ENCODE measurements at regions not wholly inside any gene's neighbourhood (a gene's known extent, or its start where the extent isn't known, plus 50 kb on each side); places are given as distances from the start of the nearest gene placed in this dataset.

DNA sequence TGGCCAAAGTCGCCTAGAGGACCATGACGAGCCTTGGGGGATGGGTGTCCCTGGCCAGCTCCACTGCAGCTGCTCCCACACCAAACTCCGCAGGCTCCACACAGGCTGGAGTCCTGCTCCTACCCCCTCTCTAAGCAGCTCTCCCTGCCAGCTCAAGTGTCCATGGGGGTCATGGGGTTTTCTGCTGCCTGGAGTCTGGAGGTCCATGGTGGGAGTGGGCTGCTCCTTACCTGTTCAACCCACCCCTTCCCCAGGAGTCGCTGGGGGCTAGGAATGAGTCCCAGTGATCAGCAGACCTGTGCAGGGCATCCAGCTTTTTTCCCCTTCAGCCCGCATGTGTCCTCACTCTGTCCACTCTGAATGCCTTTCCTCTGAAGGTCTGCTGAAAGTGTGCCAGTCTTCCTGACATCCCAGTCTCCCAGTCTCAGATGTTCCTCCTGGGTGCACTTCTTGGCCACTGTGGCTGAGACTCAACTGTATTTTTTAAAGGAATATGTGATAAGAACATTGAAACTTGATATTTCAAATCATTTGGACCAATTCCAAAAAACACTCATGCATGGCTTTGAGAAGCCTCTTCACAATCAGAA is 261.3 kb upstream of the ANKH start:
- intact Hi-C loops (cut with micrococcal nuclease) (no loop called here), dilution Hi-C loops (cut with HindIII; ENCODE audit: low sequenced_read_pairs, unreplicated experiment) (no loop called here), in situ Hi-C loops (cut with MboI; ENCODE audit: low sequenced_read_pairs) (no loop called here)
- POLR2A ChIA-PET (ENCODE audit: unreplicated experiment), result no interaction called here
- no peaks in the 10 kb centered on the region for H3K36me3 ChIP-seq (ENCODE audit: control insufficient read depth, insufficient read depth, low read length)
- H3K18ac ChIP-seq (ENCODE audit: low read depth, low read length), result no peak overlapping the region
- H2BK5ac ChIP-seq (ENCODE audit: low read depth, low read length, poor library complexity, severe bottlenecking), result no peak overlapping the region
- no peak overlapping the region for H2BK15ac ChIP-seq (ENCODE audit: low read depth, low read length)
- no peak for DNase-seq
- H3K9me1 ChIP-seq (ENCODE audit: insufficient read depth, low read length), result no peaks in the 10 kb centered on the region
- no peaks in the 10 kb centered on the region for H3K9me3 ChIP-seq (ENCODE audit: control insufficient read depth, insufficient read depth, low read length)
- H3K79me1 ChIP-seq (ENCODE audit: low read depth in 1 of 2, low read length in 2 of 2), result no peaks in the 10 kb centered on the region
- H2BK120ac ChIP-seq (ENCODE audit: low read depth, low read length), result no peak overlapping the region
- H3K56ac ChIP-seq (ENCODE audit: extremely low read depth, insufficient read depth, low read length), result no peak overlapping the region
- no peak overlapping the region for H3K4me3 ChIP-seq (ENCODE audit: insufficient read depth, low read depth, low read length)
- no peaks in the 10 kb centered on the region for H3K4me1 ChIP-seq (ENCODE audit: control insufficient read depth, insufficient read depth, low read length)
- no peak overlapping the region for H4K8ac ChIP-seq (ENCODE audit: low read depth in 2 of 2, low read length in 2 of 2)
- no peak for ATAC-seq (ENCODE audit: low read depth)
- no CpG with 5 or more reads among the region's 5 CpGs for WGBS, 2 experiments (ENCODE audit: extremely low coverage in 2 of 2, insufficient read length in 1 of 2)
- TF ChIP-seq CHD1 (IDR thresholded peaks at IDR 0.05; ENCODE audit: low read depth, low read length) (no peak), BHLHE40 (IDR thresholded peaks at IDR 0.05; ENCODE audit: low read depth, low read length) (no peak), MAFK (IDR thresholded peaks at IDR 0.05; ENCODE audit: low read depth, low read length) (no peak), FOS (IDR thresholded peaks at IDR 0.05; ENCODE audit: low read depth, low read length) (no peak), MAZ (IDR thresholded peaks at IDR 0.05; ENCODE audit: borderline replicate concordance, low read depth, low read length) (no peak), RCOR1 (IDR thresholded peaks at IDR 0.05; ENCODE audit: insufficient replicate concordance, low read length) (no peak), RAD21 (IDR thresholded peaks at IDR 0.05; ENCODE audit: low read length) (no peak), USF2 (IDR thresholded peaks at IDR 0.05; ENCODE audit: low read depth, low read length) (no peak), POLR2A (IDR thresholded peaks at IDR 0.05; ENCODE audit: low read depth, low read length) (no peak), RFX5 (IDR thresholded peaks at IDR 0.05; ENCODE audit: low read depth, low read length) (no peak), CEBPB (IDR thresholded peaks at IDR 0.05; ENCODE audit: low read depth, low read length) (no peak), MXI1 (IDR thresholded peaks at IDR 0.05; ENCODE audit: borderline replicate concordance, low read depth, low read length) (no peak), SMC3 (IDR thresholded peaks at IDR 0.05; ENCODE audit: low read depth, low read length) (no peak)
- TF ChIP-seq, protein P1, sequence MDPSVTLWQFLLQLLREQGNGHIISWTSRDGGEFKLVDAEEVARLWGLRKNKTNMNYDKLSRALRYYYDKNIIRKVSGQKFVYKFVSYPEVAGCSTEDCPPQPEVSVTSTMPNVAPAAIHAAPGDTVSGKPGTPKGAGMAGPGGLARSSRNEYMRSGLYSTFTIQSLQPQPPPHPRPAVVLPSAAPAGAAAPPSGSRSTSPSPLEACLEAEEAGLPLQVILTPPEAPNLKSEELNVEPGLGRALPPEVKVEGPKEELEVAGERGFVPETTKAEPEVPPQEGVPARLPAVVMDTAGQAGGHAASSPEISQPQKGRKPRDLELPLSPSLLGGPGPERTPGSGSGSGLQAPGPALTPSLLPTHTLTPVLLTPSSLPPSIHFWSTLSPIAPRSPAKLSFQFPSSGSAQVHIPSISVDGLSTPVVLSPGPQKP (IDR thresholded peaks at IDR 0.05; ENCODE audit: borderline replicate concordance, low read depth, low read length), result no peak
- TF ChIP-seq, protein P2, sequence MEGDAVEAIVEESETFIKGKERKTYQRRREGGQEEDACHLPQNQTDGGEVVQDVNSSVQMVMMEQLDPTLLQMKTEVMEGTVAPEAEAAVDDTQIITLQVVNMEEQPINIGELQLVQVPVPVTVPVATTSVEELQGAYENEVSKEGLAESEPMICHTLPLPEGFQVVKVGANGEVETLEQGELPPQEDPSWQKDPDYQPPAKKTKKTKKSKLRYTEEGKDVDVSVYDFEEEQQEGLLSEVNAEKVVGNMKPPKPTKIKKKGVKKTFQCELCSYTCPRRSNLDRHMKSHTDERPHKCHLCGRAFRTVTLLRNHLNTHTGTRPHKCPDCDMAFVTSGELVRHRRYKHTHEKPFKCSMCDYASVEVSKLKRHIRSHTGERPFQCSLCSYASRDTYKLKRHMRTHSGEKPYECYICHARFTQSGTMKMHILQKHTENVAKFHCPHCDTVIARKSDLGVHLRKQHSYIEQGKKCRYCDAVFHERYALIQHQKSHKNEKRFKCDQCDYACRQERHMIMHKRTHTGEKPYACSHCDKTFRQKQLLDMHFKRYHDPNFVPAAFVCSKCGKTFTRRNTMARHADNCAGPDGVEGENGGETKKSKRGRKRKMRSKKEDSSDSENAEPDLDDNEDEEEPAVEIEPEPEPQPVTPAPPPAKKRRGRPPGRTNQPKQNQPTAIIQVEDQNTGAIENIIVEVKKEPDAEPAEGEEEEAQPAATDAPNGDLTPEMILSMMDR (conservative IDR thresholded peaks at IDR 0.05; ENCODE audit: low read depth, low read length), result no peak
- H2BK20ac ChIP-seq (ENCODE audit: low read depth, low read length), result no peak overlapping the region
- no peak overlapping the region for H4K91ac ChIP-seq (ENCODE audit: insufficient read depth, low read depth, low read length)
- H2AK5ac ChIP-seq (ENCODE audit: low read depth, low read length), result no peak overlapping the region
- peaks cover 2% of the 10 kb centered on the region; the same call in 1 of the 2 replicates for H3K27me3 ChIP-seq (ENCODE audit: control insufficient read depth, insufficient read depth, low read length)
- no peak overlapping the region for H3K9ac ChIP-seq (ENCODE audit: low read depth, low read length)
- H3K27ac ChIP-seq (ENCODE audit: insufficient read depth, low read length), result no peak overlapping the region
- H2AFZ ChIP-seq (replicated peaks; ENCODE audit: low read length, poor library complexity), result no peak overlapping the region
- no TSS peak for BruUV-seq (replicated peaks)
- H3K23ac ChIP-seq (ENCODE audit: low read depth, low read length), result no peak overlapping the region
- H4K20me1 ChIP-seq (ENCODE audit: insufficient read depth, low read length), result no peaks in the 10 kb centered on the region
- H4K5ac ChIP-seq (ENCODE audit: low read depth, low read length), result no peak overlapping the region
- H3K4ac ChIP-seq (ENCODE audit: low read depth, low read length), result no peak overlapping the region
- H3K4me2 ChIP-seq (ENCODE audit: low read depth, low read length), result no peak overlapping the region
- H2AK9ac ChIP-seq (replicated peaks; ENCODE audit: low read depth, low read length, poor library complexity), result no peak overlapping the region
- CTCF ChIA-PET, result no interaction called here
- no peak overlapping the region for H3K14ac ChIP-seq (replicated peaks; ENCODE audit: low read depth, low read length)

Data from IMR-90 (cell line).